Activated CD8-positive, alpha-beta memory T cell treated with anti-CD3 and anti-CD28 coated beads, Interleukin-2, amount 50 U/mL, for 4 hours (primary cell): ENCODE measurements at regions not wholly inside any gene's neighbourhood (a gene's known extent, or its start where the extent isn't known, plus 50 kb on each side); places are given as distances from the start of the nearest gene placed in this dataset.

ENCODE experiments used
- DNase-seq: peaks from one replicate; pipeline ENCODE4 v3.0.0-alpha.2; 2020

GRCh38 chr2:234334756-234335155, 162.1 kb downstream of the ARL4C start:
- no peak for DNase-seq

GRCh38 chr2:234334151-234334550, 162.7 kb downstream of the ARL4C start:
- DNase-seq = no peak

GRCh38 chr2:234333168-234334130, 163.4 kb downstream of the ARL4C start:
- DNase-seq = no peak

- no peak for DNase-seq
These were observed 164.9 kb downstream of the ARL4C start for GRCh38 chr2:234331966-234332365.

- DNase-seq = no peak
These were observed 165.3 kb downstream of the ARL4C start for GRCh38 chr2:234331566-234331965.

GRCh38 chr2:234330902-234331301, 166.0 kb downstream of the ARL4C start:
- DNase-seq = no peak

- no peak for DNase-seq
These were observed 167.5 kb downstream of the ARL4C start for GRCh38 chr2:234329202-234329960.

GRCh38 chr2:234328444-234328990, 168.4 kb downstream of the ARL4C start:
- no peak for DNase-seq

- no peak for DNase-seq
These were observed 170.2 kb downstream of the ARL4C start for GRCh38 chr2:234326694-234327093.

- DNase-seq = no peak
These were observed 172.8 kb downstream of the ARL4C start for GRCh38 chr2:234324116-234324515.

GRCh38 chr2:234322766-234323465, 174.0 kb downstream of the ARL4C start:
- DNase-seq = no peak

GRCh38 chr2:234320066-234320465, 176.8 kb downstream of the ARL4C start:
- no peak for DNase-seq

- DNase-seq = no peak
These were observed 178.5 kb downstream of the ARL4C start for GRCh38 chr2:234318361-234318760.

GRCh38 chr2:234313558-234313957, 183.3 kb downstream of the ARL4C start:
- DNase-seq = no peak

GRCh38 chr2:234310166-234310565, 186.7 kb downstream of the ARL4C start:
- DNase-seq = no peak

- DNase-seq = no peak
These were observed 187.4 kb downstream of the ARL4C start for GRCh38 chr2:234309431-234309830.

- peak; percentile 66 for DNase-seq
These were observed 188.1 kb downstream of the ARL4C start for GRCh38 chr2:234308813-234309195.

- no peak for DNase-seq
These were observed 188.6 kb downstream of the ARL4C start for GRCh38 chr2:234308073-234308812.

- DNase-seq = no peak
These were observed 189.4 kb downstream of the ARL4C start for GRCh38 chr2:234307322-234307961.

- no peak for DNase-seq
These were observed 190.3 kb downstream of the ARL4C start for GRCh38 chr2:234306426-234307173.

- no peak for DNase-seq
These were observed 191.0 kb downstream of the ARL4C start for GRCh38 chr2:234305846-234306245.
